ENCODE measurements at regions not wholly inside any gene's neighbourhood (a gene's known extent, or its start where the extent isn't known, plus 50 kb on each side); places are given as distances from the start of the nearest gene placed in this dataset.
A peak's percentile ranks its signal among the peaks of the same experiment; 100 is the strongest.

GRCh38 chr9:78491402-78491801 lies 194.5 kb downstream of the PSAT1 start:
- FAIRE-seq (no peak), DNase-seq (ENCODE audit: insufficient read length, low spot score) (no peak)

- FAIRE-seq (no peak), DNase-seq (ENCODE audit: insufficient read length, low spot score) (no peak)
Observed at GRCh38 chr9:78493166-78493742, 196.3 kb downstream of the PSAT1 start.

GRCh38 chr9:78502566-78502965 lies 205.6 kb downstream of the PSAT1 start:
- FAIRE-seq (no peak), DNase-seq (ENCODE audit: insufficient read length, low spot score) (no peak)

GRCh38 chr9:78505546-78505945 lies 208.6 kb downstream of the PSAT1 start:
- FAIRE-seq (no peak), DNase-seq (ENCODE audit: insufficient read length, low spot score) (no peak)

- no peak for FAIRE-seq
- DNase-seq (ENCODE audit: insufficient read length, low spot score), result no peak
Observed at GRCh38 chr9:78507037-78507436, 210.1 kb downstream of the PSAT1 start.

- FAIRE-seq, result no peak
Observed at GRCh38 chr9:78510035-78510434, 213.1 kb downstream of the PSAT1 start.

GRCh38 chr9:78515108-78515507 lies 218.2 kb downstream of the PSAT1 start:
- FAIRE-seq, result no peak
- no peak for DNase-seq (ENCODE audit: insufficient read length, low spot score)

More at GRCh38 chr9:78510035-78510434, 213.1 kb downstream of the PSAT1 start:
- DNase-seq (ENCODE audit: insufficient read length, low spot score), result no peak

GRCh38 chr9:78519786-78520185 lies 222.9 kb downstream of the PSAT1 start:
- DNase-seq (ENCODE audit: insufficient read length, low spot score) (no peak), FAIRE-seq (no peak)

GRCh38 chr9:78521680-78522079 lies 224.8 kb downstream of the PSAT1 start:
- FAIRE-seq, result no peak

GRCh38 chr9:78525986-78526560 lies 229.1 kb downstream of the PSAT1 start:
- FAIRE-seq (no peak), DNase-seq (ENCODE audit: insufficient read length, low spot score) (no peak)

More at GRCh38 chr9:78521680-78522079, 224.8 kb downstream of the PSAT1 start:
- DNase-seq (ENCODE audit: insufficient read length, low spot score), result no peak

- FAIRE-seq (no peak), DNase-seq (ENCODE audit: insufficient read length, low spot score) (no peak)
Observed at GRCh38 chr9:78533500-78533899, 236.6 kb downstream of the PSAT1 start.

- FAIRE-seq (no peak), DNase-seq (ENCODE audit: insufficient read length, low spot score) (no peak)
Observed at GRCh38 chr9:78539188-78539587, 242.3 kb downstream of the PSAT1 start.

- FAIRE-seq, result no peak
- DNase-seq (ENCODE audit: insufficient read length, low spot score), result peak; percentile 34
Observed at GRCh38 chr9:78539904-78540303, 243.0 kb downstream of the PSAT1 start.

GRCh38 chr9:78541868-78542443 lies 245.0 kb downstream of the PSAT1 start:
- no peak for FAIRE-seq
- no peak for DNase-seq (ENCODE audit: insufficient read length, low spot score)

GRCh38 chr9:78542491-78543181 lies 245.7 kb downstream of the PSAT1 start:
- FAIRE-seq (no peak), DNase-seq (ENCODE audit: insufficient read length, low spot score) (no peak)

GRCh38 chr9:78543353-78543752 lies 246.4 kb downstream of the PSAT1 start:
- no peak for DNase-seq (ENCODE audit: insufficient read length, low spot score)
- no peak for FAIRE-seq

- FAIRE-seq (no peak), DNase-seq (ENCODE audit: insufficient read length, low spot score) (no peak)
Observed at GRCh38 chr9:78544230-78544629, 247.3 kb downstream of the PSAT1 start.

GRCh38 chr9:78547831-78548230 lies 250.9 kb downstream of the PSAT1 start:
- DNase-seq (ENCODE audit: insufficient read length, low spot score), result no peak
- FAIRE-seq, result no peak

GRCh38 chr9:78548670-78549069 lies 251.7 kb downstream of the PSAT1 start:
- FAIRE-seq (no peak), DNase-seq (ENCODE audit: insufficient read length, low spot score) (no peak)

GRCh38 chr9:78549711-78550110 lies 252.8 kb downstream of the PSAT1 start:
- FAIRE-seq, result no peak
- DNase-seq (ENCODE audit: insufficient read length, low spot score), result no peak

- DNase-seq (ENCODE audit: insufficient read length, low spot score), result no peak
- no peak for FAIRE-seq
Observed at GRCh38 chr9:78552802-78553201, 255.9 kb downstream of the PSAT1 start.

GRCh38 chr9:78557540-78557939 lies 260.6 kb downstream of the PSAT1 start:
- FAIRE-seq (no peak), DNase-seq (ENCODE audit: insufficient read length, low spot score) (no peak)

All from HTR-8/SVneo (cell line).